ENCODE measurements at regions not wholly inside any gene's neighbourhood (a gene's known extent, or its start where the extent isn't known, plus 50 kb on each side); places are given as distances from the start of the nearest gene placed in this dataset.

GRCh38 chr6:115666997-115667396 lies 393.7 kb downstream of the FRK start (continued):
- TF ChIP-seq STAT6 (CRISPR knock-in tag; conservative IDR thresholded peaks at IDR 0.05; ENCODE audit: low read depth) (no peak), ZNF281 (CRISPR knock-in tag; IDR thresholded peaks at IDR 0.05) (no peak), ZNF219 (CRISPR knock-in tag; IDR thresholded peaks at IDR 0.05; ENCODE audit: borderline replicate concordance) (no peak), GRHL2 (CRISPR knock-in tag; IDR thresholded peaks at IDR 0.05; ENCODE audit: insufficient replicate concordance, severe bottlenecking) (no peak)

GRCh38 chr6:115665310-115665709 lies 395.4 kb downstream of the FRK start:
- no peak overlapping the region for H3K27ac Mint-ChIP-seq
- ChIA-PET CTCF (no interaction called here), POLR2A (no interaction called here)
- no peak overlapping the region for H3K4me3 Mint-ChIP-seq
- H3K27me3 Mint-ChIP-seq (ENCODE audit: low read depth) = no peaks in the 10 kb centered on the region
- no peaks in the 10 kb centered on the region for H3K9me3 Mint-ChIP-seq
- no peak for DNase-seq (ENCODE audit: low spot score)
- H3K4me1 Mint-ChIP-seq = peaks cover 5% of the 10 kb centered on the region
- peak; percentile 71 for ATAC-seq
- no peaks in the 10 kb centered on the region for H3K36me3 Mint-ChIP-seq
- no peak for TF ChIP-seq CTCF (IDR thresholded peaks at IDR 0.05)
- TF ChIP-seq ZNF396 (CRISPR knock-in tag; IDR thresholded peaks at IDR 0.05; ENCODE audit: borderline replicate concordance) = no peak
- no peak for TF ChIP-seq ZNF121 (CRISPR knock-in tag; IDR thresholded peaks at IDR 0.05)
- TF ChIP-seq HMGXB4 (CRISPR knock-in tag; IDR thresholded peaks at IDR 0.05) = no peak
- no peak for TF ChIP-seq TP53 (CRISPR knock-in tag; IDR thresholded peaks at IDR 0.05)
- no peak for TF ChIP-seq ZSCAN18 (CRISPR knock-in tag; IDR thresholded peaks at IDR 0.05)
- TF ChIP-seq GABPB1 (CRISPR knock-in tag; IDR thresholded peaks at IDR 0.05) = no peak
- TF ChIP-seq ZNF532 (CRISPR knock-in tag; IDR thresholded peaks at IDR 0.05; ENCODE audit: borderline replicate concordance) = no peak
- TF ChIP-seq ZBTB43 (CRISPR knock-in tag; IDR thresholded peaks at IDR 0.05) = no peak
- no peak for TF ChIP-seq ZNF219 (CRISPR knock-in tag; IDR thresholded peaks at IDR 0.05; ENCODE audit: borderline replicate concordance)
- no peak for TF ChIP-seq GTF2I (CRISPR knock-in tag; conservative IDR thresholded peaks at IDR 0.05)
- no peak for TF ChIP-seq STAT6 (CRISPR knock-in tag; conservative IDR thresholded peaks at IDR 0.05; ENCODE audit: low read depth)
